ENCODE measurements at regions not wholly inside any gene's neighbourhood (a gene's known extent, or its start where the extent isn't known, plus 50 kb on each side); places are given as distances from the start of the nearest gene placed in this dataset.

GRCh38 chr4:33062155-33062806, 2342.1 kb downstream of the PCDH7 start:
- H3K4me1 Mint-ChIP-seq = no peaks in the 10 kb centered on the region
- Histone ChIP-seq H3K27ac (ENCODE audit: low read depth in 1 of 2, low read length in 2 of 2) (no peak overlapping the region), H3K36me3 (replicated peaks in 1 of 2; ENCODE audit: control insufficient read depth in 1 of 2, insufficient read depth in 2 of 2, low read length in 2 of 2) (no peaks in the 10 kb centered on the region), H3K4me2 (replicated peaks; ENCODE audit: extremely low read depth, low read length, poor library complexity, severe bottlenecking) (no peak overlapping the region), H3K4me1 (ENCODE audit: control insufficient read depth in 1 of 2, insufficient read depth in 2 of 2, low read length in 2 of 2) (no peaks in the 10 kb centered on the region), H3K27me3 (ENCODE audit: control insufficient read depth in 2 of 2, insufficient read depth in 2 of 2, low read length in 2 of 2) (no peaks in the 10 kb centered on the region), H3K79me2 (ENCODE audit: insufficient read depth, low read length) (no peaks in the 10 kb centered on the region), H3K9me3 (replicated peaks in 1 of 2; ENCODE audit: control insufficient read depth in 1 of 2, insufficient read depth in 1 of 2, low read length in 2 of 2) (no peaks in the 10 kb centered on the region), H3K9ac (ENCODE audit: insufficient read depth, low read length, poor library complexity, severe bottlenecking) (no peak overlapping the region), H4K20me1 (ENCODE audit: insufficient read depth, low read length) (no peaks in the 10 kb centered on the region), H2AFZ (ENCODE audit: insufficient read depth, low read depth, low read length, poor library complexity, severe bottlenecking) (no peak overlapping the region), H3K4me3 (replicated peaks in 1 of 3; ENCODE audit: low read depth in 2 of 3, low read length in 3 of 3) (no peak overlapping the region)
- intact Hi-C loops (cut with micrococcal nuclease) = no loop called here
- no peaks in the 10 kb centered on the region for H3K9me3 Mint-ChIP-seq
- TF ChIP-seq CTCF (IDR thresholded peaks at IDR 0.05) = no peak
- DNase-seq = no peak
- no peak overlapping the region for H3K4me3 Mint-ChIP-seq
- H3K27ac Mint-ChIP-seq = no peak overlapping the region
- H3K36me3 Mint-ChIP-seq = no peaks in the 10 kb centered on the region
- no peaks in the 10 kb centered on the region for H3K27me3 Mint-ChIP-seq (ENCODE audit: low read depth in 3 of 3)
- WGBS (ENCODE audit: insufficient coverage) = 84% methylated on average over 2 of the region's 3 CpGs

GRCh38 chr4:33063241-33063640, 2343.1 kb downstream of the PCDH7 start:
- Mint-ChIP-seq H3K27ac (no peak overlapping the region), H3K4me3 (no peak overlapping the region), H3K4me1 (no peaks in the 10 kb centered on the region), H3K36me3 (no peaks in the 10 kb centered on the region), H3K27me3 (ENCODE audit: low read depth in 3 of 3) (no peaks in the 10 kb centered on the region), H3K9me3 (no peaks in the 10 kb centered on the region)
- Histone ChIP-seq H3K79me2 (ENCODE audit: insufficient read depth, low read length) (no peaks in the 10 kb centered on the region), H4K20me1 (ENCODE audit: insufficient read depth, low read length) (no peaks in the 10 kb centered on the region), H3K9ac (ENCODE audit: insufficient read depth, low read length, poor library complexity, severe bottlenecking) (no peak overlapping the region), H3K36me3 (replicated peaks in 1 of 2; ENCODE audit: control insufficient read depth in 1 of 2, insufficient read depth in 2 of 2, low read length in 2 of 2) (no peaks in the 10 kb centered on the region), H3K27me3 (ENCODE audit: control insufficient read depth in 2 of 2, insufficient read depth in 2 of 2, low read length in 2 of 2) (no peaks in the 10 kb centered on the region), H3K4me1 (ENCODE audit: control insufficient read depth in 1 of 2, insufficient read depth in 2 of 2, low read length in 2 of 2) (no peaks in the 10 kb centered on the region), H3K4me2 (replicated peaks; ENCODE audit: extremely low read depth, low read length, poor library complexity, severe bottlenecking) (no peak overlapping the region), H3K27ac (ENCODE audit: low read depth in 1 of 2, low read length in 2 of 2) (no peak overlapping the region), H3K9me3 (replicated peaks in 1 of 2; ENCODE audit: control insufficient read depth in 1 of 2, insufficient read depth in 1 of 2, low read length in 2 of 2) (no peaks in the 10 kb centered on the region), H3K4me3 (replicated peaks in 1 of 3; ENCODE audit: low read depth in 2 of 3, low read length in 3 of 3) (no peak overlapping the region), H2AFZ (ENCODE audit: insufficient read depth, low read depth, low read length, poor library complexity, severe bottlenecking) (no peak overlapping the region)
- no peak for TF ChIP-seq CTCF (IDR thresholded peaks at IDR 0.05)
- DNase-seq = no peak
- no CpG with 5 or more reads among the region's 2 CpGs for WGBS (ENCODE audit: insufficient coverage)
- intact Hi-C loops (cut with micrococcal nuclease) = no loop called here
